Motor neuron (in vitro differentiated cells): ENCODE measurements at regions not wholly inside any gene's neighbourhood (a gene's known extent, or its start where the extent isn't known, plus 50 kb on each side); places are given as distances from the start of the nearest gene placed in this dataset.
A peak's percentile ranks its signal among the peaks of the same experiment; 100 is the strongest.

Experiments
- ATAC-seq, 8 experiments: fragments of 200-7000 bp; cut with Tn5 transposase; replicated peaks in 6 of 8; 2 replicates each; pipeline ENCODE4 v1.8.0; 2021; ENCODE audit warnings: mild to moderate bottlenecking in 8 of 8, moderate library complexity in 8 of 8
- H3K27ac ChIP-seq, 2 donors: fragments of 250-450 bp; sonication (Bioruptor Pico); 2 replicates each; pipeline ENCODE4 v1.9.0; 2021; ENCODE audit warnings: antibody characterized with exemption in 2 of 2, mild to moderate bottlenecking in 2 of 2, moderate library complexity in 1 of 2
- H3K4me1 ChIP-seq, 2 donors: fragments of 250-450 bp; sonication (Bioruptor Pico); replicated peaks in 1 of 2; 2 replicates each; pipeline ENCODE4 v1.6.1; 2021; ENCODE audit warnings: antibody characterized with exemption in 2 of 2, mild to moderate bottlenecking in 2 of 2, moderate library complexity in 1 of 2
- H3K4me3 ChIP-seq, 5 donors: fragments of 250-450 bp; sonication (Bioruptor Pico); 2 replicates each; pipeline ENCODE4 v1.9.0; 2021; ENCODE audit warnings: antibody characterized with exemption in 5 of 5, mild to moderate bottlenecking in 5 of 5, moderate library complexity in 4 of 5
- WGBS, 10 experiments: fragments of 450-650 bp; shearing (Covaris generic); methylation state at CpG; one replicate each; pipeline ENCODE4 v1.0.0; 2022; 5-methylcytosine and 5-hydroxymethylcytosine counted together
- in situ Hi-C, 9 experiments: fragments of 400-800 bp; cut with MboI; loops; one replicate each; pipeline ENCODE4 v1.15.0; 2021; ENCODE audit warnings: low sequenced_read_pairs in 9 of 9, low pct_unique_long_range_greater_than_20kb in 2 of 9; ENCODE audit not compliant: unreplicated experiment in 9 of 9

GRCh38 chr3:88535563-88535962 lies 385.8 kb downstream of the C3orf38 start:
- ATAC-seq = no peak
- no peak overlapping the region for H3K27ac ChIP-seq
- H3K4me1 ChIP-seq = no peaks in the 10 kb centered on the region
- WGBS, 10 experiments = 9 to 100% (median 95%) methylated on average over 1 of the region's 1 CpG; no CpG with 5 or more reads in 2 of the 10 experiments
- in situ Hi-C loops = no loop called here
- no peak overlapping the region for H3K4me3 ChIP-seq

GRCh38 chr3:88542916-88543315 lies 393.2 kb downstream of the C3orf38 start:
- no peak for ATAC-seq
- Histone ChIP-seq H3K4me3 (no peak overlapping the region), H3K27ac (no peak overlapping the region), H3K4me1 (no peaks in the 10 kb centered on the region)
- in situ Hi-C loops = no loop called here

- H3K4me1 ChIP-seq = no peaks in the 10 kb centered on the region
Observed at GRCh38 chr3:88572450-88572849, 422.7 kb downstream of the C3orf38 start.

GRCh38 chr3:88573472-88573871 lies 423.7 kb downstream of the C3orf38 start:
- in situ Hi-C loops = no loop called here
- WGBS, 10 experiments = 20 to 100% (median 88%) methylated on average over 2 to 4 of the region's 4 CpGs
- no peaks in the 10 kb centered on the region for H3K4me1 ChIP-seq
- no peak overlapping the region for H3K27ac ChIP-seq
- ATAC-seq = no peak
- H3K4me3 ChIP-seq = no peak overlapping the region

More at GRCh38 chr3:88572450-88572849, 422.7 kb downstream of the C3orf38 start:
- 0 to 100% (median 60%) methylated on average over 1 to 3 of the region's 3 CpGs for WGBS, 10 experiments
- ATAC-seq = no peak
- in situ Hi-C loops = no loop called here
- no peak overlapping the region for H3K4me3 ChIP-seq
- no peak overlapping the region for H3K27ac ChIP-seq

- H3K27ac ChIP-seq = no peak overlapping the region
- in situ Hi-C loops = no loop called here
- no peaks in the 10 kb centered on the region for H3K4me1 ChIP-seq
- H3K4me3 ChIP-seq = no peak overlapping the region
- 48 to 100% (median 80%) methylated on average over 1 to 4 of the region's 4 CpGs; no CpG with 5 or more reads in 3 of the 10 experiments for WGBS, 10 experiments
- ATAC-seq = peak in 1 of 8 experiments; percentile 70
Observed at GRCh38 chr3:88574146-88574545, 424.4 kb downstream of the C3orf38 start.

- WGBS, 10 experiments = 0 to 100% (median 89%) methylated on average over 1 to 3 of the region's 3 CpGs; no CpG with 5 or more reads in 2 of the 10 experiments
Observed at GRCh38 chr3:88584451-88584850, 434.7 kb downstream of the C3orf38 start.

GRCh38 chr3:88586121-88586640 lies 436.4 kb downstream of the C3orf38 start:
- 8 to 100% (median 95%) methylated on average over 1 to 2 of the region's 2 CpGs; no CpG with 5 or more reads in 2 of the 10 experiments for WGBS, 10 experiments
- in situ Hi-C loops = no loop called here
- Histone ChIP-seq H3K27ac (no peak overlapping the region), H3K4me3 (no peak overlapping the region), H3K4me1 (peaks cover 13 to 24% of the 10 kb centered on the region in 2 donors)
- ATAC-seq = no peak

More at GRCh38 chr3:88584451-88584850, 434.7 kb downstream of the C3orf38 start:
- in situ Hi-C loops = no loop called here
- H3K4me3 ChIP-seq = no peak overlapping the region
- no peak for ATAC-seq
- H3K4me1 ChIP-seq = peaks cover 10 to 12% of the 10 kb centered on the region in 2 donors
- no peak overlapping the region for H3K27ac ChIP-seq

GRCh38 chr3:88589138-88589537 lies 439.4 kb downstream of the C3orf38 start:
- no peak overlapping the region for H3K4me3 ChIP-seq
- peaks cover 17 to 24% of the 10 kb centered on the region in 2 donors for H3K4me1 ChIP-seq
- peak in 7 of 8 experiments; percentile 48 to 100 (median 99) for ATAC-seq
- in situ Hi-C loops = no loop called here
- H3K27ac ChIP-seq = no peak overlapping the region
- WGBS, 10 experiments = 20 to 81% (median 42%) methylated on average over 1 to 2 of the region's 2 CpGs; no CpG with 5 or more reads in 3 of the 10 experiments

GRCh38 chr3:88595026-88595425 lies 445.3 kb downstream of the C3orf38 start:
- in situ Hi-C loops = no loop called here
- ATAC-seq = no peak

GRCh38 chr3:88596451-88596850 lies 446.7 kb downstream of the C3orf38 start:
- no peak for ATAC-seq
- WGBS, 10 experiments = 0 to 100% (median 85%) methylated on average over 1 of the region's 1 CpG
- Histone ChIP-seq H3K4me1 (peaks cover 0 to 3% of the 10 kb centered on the region in 2 donors), H3K27ac (no peak overlapping the region), H3K4me3 (no peak overlapping the region)
- in situ Hi-C loops = no loop called here

More at GRCh38 chr3:88595026-88595425, 445.3 kb downstream of the C3orf38 start:
- Histone ChIP-seq H3K4me3 (no peak overlapping the region), H3K4me1 (peaks cover 4 to 6% of the 10 kb centered on the region in 2 donors), H3K27ac (no peak overlapping the region)
- WGBS, 10 experiments = 0 to 100% (median 63%) methylated on average over 1 of the region's 1 CpG; no CpG with 5 or more reads in 2 of the 10 experiments

GRCh38 chr3:88610820-88611219 lies 461.1 kb downstream of the C3orf38 start:
- in situ Hi-C loops = no loop called here
- Histone ChIP-seq H3K4me3 (no peak overlapping the region), H3K4me1 (peaks cover 4 to 5% of the 10 kb centered on the region in 2 donors), H3K27ac (no peak overlapping the region)
- ATAC-seq = peak in 1 of 8 experiments; percentile 33
- 10 to 98% (median 78%) methylated on average over 3 to 5 of the region's 5 CpGs; no CpG with 5 or more reads in 1 of the 10 experiments for WGBS, 10 experiments

- in situ Hi-C loops = no loop called here
- ATAC-seq = no peak
- WGBS, 10 experiments = 0 to 91% (median 34%) methylated on average over 1 to 2 of the region's 2 CpGs
- Histone ChIP-seq H3K4me3 (no peak overlapping the region), H3K4me1 (peaks cover 7 to 13% of the 10 kb centered on the region in 2 donors), H3K27ac (no peak overlapping the region)
Observed at GRCh38 chr3:88611826-88612326, 462.1 kb downstream of the C3orf38 start.

- Histone ChIP-seq H3K4me1 (peaks cover 22 to 34% of the 10 kb centered on the region in 2 donors), H3K27ac (no peak overlapping the region), H3K4me3 (no peak overlapping the region)
- WGBS, 10 experiments = 0 to 29% (median 0%) methylated on average over 1 of the region's 1 CpG; no CpG with 5 or more reads in 5 of the 10 experiments
- ATAC-seq = peak; percentile 49 to 93 (median 91)
- in situ Hi-C loops = no loop called here
Observed at GRCh38 chr3:88616413-88616812, 466.7 kb downstream of the C3orf38 start.

GRCh38 chr3:88617283-88617682 lies 467.5 kb downstream of the C3orf38 start:
- no peak overlapping the region for H3K27ac ChIP-seq
- in situ Hi-C loops = no loop called here
- 0 to 100% (median 81%) methylated on average over 1 of the region's 1 CpG; no CpG with 5 or more reads in 2 of the 10 experiments for WGBS, 10 experiments
- H3K4me3 ChIP-seq = no peak overlapping the region
- H3K4me1 ChIP-seq = peaks cover 22 to 34% of the 10 kb centered on the region in 2 donors
- no peak for ATAC-seq
